ENCODE measurements at regions not wholly inside any gene's neighbourhood (a gene's known extent, or its start where the extent isn't known, plus 50 kb on each side); places are given as distances from the start of the nearest gene placed in this dataset.

DNA sequence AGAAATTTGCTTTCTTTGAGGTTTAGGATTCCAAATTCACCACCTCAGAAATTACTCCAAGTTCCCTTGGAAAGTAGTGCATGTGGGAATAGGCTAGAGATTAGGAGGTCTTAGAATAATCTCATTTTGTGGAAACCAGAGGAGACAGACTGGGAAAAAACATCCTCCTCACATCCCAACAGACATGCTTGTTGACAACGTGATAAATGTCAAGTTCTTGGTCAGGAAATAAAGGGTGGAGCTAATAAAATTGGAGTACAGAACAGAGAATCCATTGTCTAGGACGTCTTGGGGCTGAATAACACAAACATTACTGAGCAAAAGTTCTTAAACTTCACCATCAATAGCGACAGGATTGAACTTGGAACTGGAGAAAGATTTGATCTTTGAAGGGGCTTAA lies 233.4 kb downstream of the PABPC4L start:
- no peak overlapping the region for H3K27ac ChIP-seq (ENCODE audit: low read length)

GRCh38 chr4:133960975-133961374 lies 240.6 kb downstream of the PABPC4L start:
- Histone ChIP-seq H3K27me3 (ENCODE audit: insufficient read depth, low read depth, low read length) (no peaks in the 10 kb centered on the region), H3K9ac (ENCODE audit: low read length) (no peak overlapping the region), H2AFZ (ENCODE audit: low read depth, low read length) (no peak overlapping the region), H3K4me2 (ENCODE audit: low read length) (no peak overlapping the region), H3K79me2 (replicated peaks; ENCODE audit: insufficient read depth, low read length) (no peaks in the 10 kb centered on the region), H4K20me1 (ENCODE audit: insufficient read depth) (no peaks in the 10 kb centered on the region), H3K36me3 (ENCODE audit: insufficient read depth, low read length) (no peaks in the 10 kb centered on the region), H3K4me3 (ENCODE audit: low read length) (no peak overlapping the region), H3K27ac (ENCODE audit: low read length) (no peak overlapping the region), H3K9me3 (ENCODE audit: low read length) (no peaks in the 10 kb centered on the region), H3K9me2 (ENCODE audit: insufficient read depth, low read length) (no peaks in the 10 kb centered on the region), H3F3A (ENCODE audit: insufficient read depth, low read length, poor library complexity, severe bottlenecking) (no peaks in the 10 kb centered on the region)
- TF ChIP-seq MXI1 (conservative IDR thresholded peaks at IDR 0.05; ENCODE audit: poor library complexity, severe bottlenecking) (no peak), POLR2AphosphoS5 (IDR thresholded peaks at IDR 0.05) (no peak), EZH2 (IDR thresholded peaks at IDR 0.05; ENCODE audit: borderline replicate concordance, insufficient read depth, low read length, poor library complexity, severe bottlenecking) (no peak), EP300 (conservative IDR thresholded peaks at IDR 0.05; ENCODE audit: poor library complexity, severe bottlenecking) (no peak), REST (IDR thresholded peaks at IDR 0.05; ENCODE audit: borderline replicate concordance) (no peak)

More for the DNA sequence above, 233.4 kb downstream of the PABPC4L start:
- H2AFZ ChIP-seq (ENCODE audit: low read depth, low read length), result no peak overlapping the region
- no peaks in the 10 kb centered on the region for H3F3A ChIP-seq (ENCODE audit: insufficient read depth, low read length, poor library complexity, severe bottlenecking)
- no peak overlapping the region for H3K4me3 ChIP-seq (ENCODE audit: low read length)
- H3K9me3 ChIP-seq (ENCODE audit: low read length), result no peaks in the 10 kb centered on the region
- H3K9ac ChIP-seq (ENCODE audit: low read length), result no peak overlapping the region
- H3K27me3 ChIP-seq (ENCODE audit: insufficient read depth, low read depth, low read length), result no peaks in the 10 kb centered on the region
- no peak overlapping the region for H3K4me2 ChIP-seq (ENCODE audit: low read length)
- no peaks in the 10 kb centered on the region for H3K79me2 ChIP-seq (replicated peaks; ENCODE audit: insufficient read depth, low read length)
- H3K9me2 ChIP-seq (ENCODE audit: insufficient read depth, low read length), result no peaks in the 10 kb centered on the region
- H3K36me3 ChIP-seq (ENCODE audit: insufficient read depth, low read length), result no peaks in the 10 kb centered on the region
- TF ChIP-seq EP300 (conservative IDR thresholded peaks at IDR 0.05; ENCODE audit: poor library complexity, severe bottlenecking) (no peak), SMC3 (conservative IDR thresholded peaks at IDR 0.05; ENCODE audit: poor library complexity) (no peak), RAD21 (conservative IDR thresholded peaks at IDR 0.05) (no peak), EZH2 (IDR thresholded peaks at IDR 0.05; ENCODE audit: borderline replicate concordance, insufficient read depth, low read length, poor library complexity, severe bottlenecking) (no peak), REST (IDR thresholded peaks at IDR 0.05; ENCODE audit: borderline replicate concordance) (no peak), POLR2AphosphoS5 (IDR thresholded peaks at IDR 0.05) (no peak), TAF1 (IDR thresholded peaks at IDR 0.05; ENCODE audit: low read depth) (no peak), MXI1 (conservative IDR thresholded peaks at IDR 0.05; ENCODE audit: poor library complexity, severe bottlenecking) (no peak)
- TF ChIP-seq, protein P1, sequence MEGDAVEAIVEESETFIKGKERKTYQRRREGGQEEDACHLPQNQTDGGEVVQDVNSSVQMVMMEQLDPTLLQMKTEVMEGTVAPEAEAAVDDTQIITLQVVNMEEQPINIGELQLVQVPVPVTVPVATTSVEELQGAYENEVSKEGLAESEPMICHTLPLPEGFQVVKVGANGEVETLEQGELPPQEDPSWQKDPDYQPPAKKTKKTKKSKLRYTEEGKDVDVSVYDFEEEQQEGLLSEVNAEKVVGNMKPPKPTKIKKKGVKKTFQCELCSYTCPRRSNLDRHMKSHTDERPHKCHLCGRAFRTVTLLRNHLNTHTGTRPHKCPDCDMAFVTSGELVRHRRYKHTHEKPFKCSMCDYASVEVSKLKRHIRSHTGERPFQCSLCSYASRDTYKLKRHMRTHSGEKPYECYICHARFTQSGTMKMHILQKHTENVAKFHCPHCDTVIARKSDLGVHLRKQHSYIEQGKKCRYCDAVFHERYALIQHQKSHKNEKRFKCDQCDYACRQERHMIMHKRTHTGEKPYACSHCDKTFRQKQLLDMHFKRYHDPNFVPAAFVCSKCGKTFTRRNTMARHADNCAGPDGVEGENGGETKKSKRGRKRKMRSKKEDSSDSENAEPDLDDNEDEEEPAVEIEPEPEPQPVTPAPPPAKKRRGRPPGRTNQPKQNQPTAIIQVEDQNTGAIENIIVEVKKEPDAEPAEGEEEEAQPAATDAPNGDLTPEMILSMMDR (IDR thresholded peaks at IDR 0.05; ENCODE audit: poor library complexity, severe bottlenecking), result no peak
- no peaks in the 10 kb centered on the region for H4K20me1 ChIP-seq (ENCODE audit: insufficient read depth)

Measured in neural cell (in vitro differentiated cells).